ENCODE measurements at regions not wholly inside any gene's neighbourhood (a gene's known extent, or its start where the extent isn't known, plus 50 kb on each side); places are given as distances from the start of the nearest gene placed in this dataset.
A peak's percentile ranks its signal among the peaks of the same experiment; 100 is the strongest.

DNA sequence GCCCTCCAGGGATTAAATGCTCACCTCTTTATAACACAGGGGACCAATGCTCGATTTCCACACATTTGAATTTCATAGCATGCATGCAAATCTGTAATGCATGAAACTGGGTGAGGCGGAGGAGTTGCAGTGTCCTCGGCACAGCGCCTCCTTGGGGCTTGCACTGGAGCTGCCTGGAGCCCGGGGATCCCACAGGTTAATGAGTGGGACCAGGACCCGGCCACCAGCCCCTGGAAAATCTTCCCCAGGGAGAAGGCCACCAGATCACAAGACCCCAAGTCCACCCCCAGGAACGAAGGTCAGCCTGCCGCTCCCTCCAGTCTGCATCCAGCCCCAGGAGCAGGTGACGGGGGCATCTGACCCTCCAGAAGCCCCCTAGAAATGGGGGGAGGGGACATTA, 119.1 kb downstream of the MN1 start:
- no peak for DNase-seq

- no peak for DNase-seq
These were observed 116.7 kb downstream of the MN1 start for GRCh38 chr22:27684901-27685300.

- no peak for DNase-seq
These were observed 116.0 kb downstream of the MN1 start for GRCh38 chr22:27685515-27685914.

DNA sequence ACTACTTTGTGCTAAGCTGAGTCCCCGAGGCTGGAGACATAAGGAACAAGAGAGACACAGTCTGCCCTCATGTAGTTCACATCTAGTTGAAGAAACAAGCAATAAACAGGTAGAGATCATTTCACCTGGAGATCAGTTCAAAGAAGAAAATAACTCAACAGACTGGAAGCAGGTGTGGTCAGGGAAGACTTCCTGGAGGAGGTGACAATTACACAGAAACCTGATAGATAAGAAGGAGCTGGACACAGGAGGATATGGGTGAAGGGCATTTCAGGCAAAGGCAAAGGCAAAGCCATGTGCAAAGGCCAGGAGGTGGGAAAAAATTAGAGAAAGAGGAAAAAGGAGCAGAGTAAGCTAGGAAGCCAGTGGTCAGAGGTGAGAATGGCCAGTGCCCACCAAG, 115.6 kb downstream of the MN1 start:
- no peak for DNase-seq

- peak; percentile 12 for DNase-seq
These were observed 115.0 kb downstream of the MN1 start for GRCh38 chr22:27686534-27686933.

- DNase-seq: no peak
These were observed 113.5 kb downstream of the MN1 start for GRCh38 chr22:27687984-27688545.

GRCh38 chr22:27689664-27690063, 111.9 kb downstream of the MN1 start:
- DNase-seq: no peak

GRCh38 chr22:27690599-27690998, 111.0 kb downstream of the MN1 start:
- DNase-seq: no peak

GRCh38 chr22:27692243-27692642, 109.3 kb downstream of the MN1 start:
- no peak for DNase-seq

GRCh38 chr22:27695925-27696324, 105.6 kb downstream of the MN1 start:
- no peak for DNase-seq

- DNase-seq: no peak
These were observed 103.7 kb downstream of the MN1 start for GRCh38 chr22:27697888-27698287.
